GM21390 (cell line): ENCODE measurements at regions not wholly inside any gene's neighbourhood (a gene's known extent, or its start where the extent isn't known, plus 50 kb on each side); places are given as distances from the start of the nearest gene placed in this dataset.
"Not testable (repeated sequence)": the region's sequence is repeated elsewhere in the genome, so short reads cannot be mapped to it uniquely, and the experiment has no call there.

Experiments used
- ATAC-seq: cut with Tn5 transposase; IDR thresholded peaks from one replicate; pipeline ENCODE4 v1.9.1; 2021; ENCODE audit not compliant: unreplicated experiment

DNA sequence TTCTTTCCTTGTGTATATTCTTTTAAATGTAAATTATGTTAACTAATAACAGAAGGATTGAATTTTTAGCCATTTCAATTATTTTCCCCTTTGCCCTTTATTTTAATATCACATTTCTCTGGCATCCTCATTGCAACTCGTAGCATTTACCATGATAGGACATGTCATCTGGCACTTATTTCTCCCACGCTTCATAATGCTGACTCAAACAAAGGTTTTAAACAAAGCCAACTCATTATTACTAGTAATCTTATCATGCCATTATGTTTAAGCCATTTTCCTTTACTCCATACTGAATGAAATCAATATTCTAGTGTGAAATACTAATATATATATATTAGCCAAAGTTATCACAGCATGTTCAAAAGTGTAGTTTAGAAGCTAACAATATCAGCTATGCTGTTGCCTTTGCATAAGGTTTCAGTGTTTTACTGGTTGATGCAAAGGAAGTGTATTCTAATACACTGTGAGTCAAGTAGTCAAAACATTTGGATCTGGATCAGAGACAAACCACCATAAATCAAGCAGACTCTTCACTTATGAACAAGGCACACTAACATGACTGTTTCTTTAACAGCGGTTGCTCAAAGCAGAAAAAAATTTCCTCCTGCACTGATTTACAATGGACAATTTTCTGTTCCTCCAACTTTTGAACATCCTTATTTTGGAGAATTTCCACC, 281.6 kb downstream of the SLC7A11 start:
- no peak for ATAC-seq

DNA sequence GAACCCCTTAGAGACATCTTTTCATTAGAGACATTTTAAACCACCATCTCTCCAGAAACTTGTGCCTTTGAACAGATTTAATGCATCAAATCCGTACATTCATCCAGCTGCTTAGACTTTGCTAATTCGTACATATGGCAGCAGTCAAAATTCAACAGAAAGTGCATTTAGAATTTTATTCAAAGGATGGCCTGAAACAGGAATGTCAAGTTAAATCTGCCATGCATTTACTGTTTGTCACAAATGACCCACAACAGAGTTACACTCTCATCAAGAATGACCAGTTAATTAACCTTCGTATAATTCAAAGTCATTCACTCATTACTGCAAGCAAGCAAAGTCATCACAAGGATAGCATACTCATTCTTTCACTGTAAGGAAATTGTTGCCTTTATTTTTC, 284.3 kb downstream of the SLC7A11 start:
- no peak for ATAC-seq

DNA sequence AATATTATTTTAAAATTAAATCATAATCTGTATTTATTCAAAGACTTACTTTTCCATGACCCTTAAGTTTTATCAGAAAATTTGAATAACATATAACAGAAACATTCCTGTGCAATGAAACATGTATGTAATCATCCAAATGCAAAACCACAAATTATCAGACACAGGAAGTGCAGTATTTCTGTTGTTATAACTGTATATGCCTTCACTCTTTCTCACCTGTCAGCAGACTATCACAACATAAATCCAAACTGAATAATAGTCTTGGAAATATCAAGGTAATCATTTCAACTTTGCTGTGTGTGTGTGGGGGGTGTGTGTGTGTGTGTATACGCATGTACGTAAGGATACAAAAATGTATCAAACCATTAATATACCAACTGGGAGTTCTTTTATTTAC, 285.9 kb downstream of the SLC7A11 start:
- no peak for ATAC-seq

DNA sequence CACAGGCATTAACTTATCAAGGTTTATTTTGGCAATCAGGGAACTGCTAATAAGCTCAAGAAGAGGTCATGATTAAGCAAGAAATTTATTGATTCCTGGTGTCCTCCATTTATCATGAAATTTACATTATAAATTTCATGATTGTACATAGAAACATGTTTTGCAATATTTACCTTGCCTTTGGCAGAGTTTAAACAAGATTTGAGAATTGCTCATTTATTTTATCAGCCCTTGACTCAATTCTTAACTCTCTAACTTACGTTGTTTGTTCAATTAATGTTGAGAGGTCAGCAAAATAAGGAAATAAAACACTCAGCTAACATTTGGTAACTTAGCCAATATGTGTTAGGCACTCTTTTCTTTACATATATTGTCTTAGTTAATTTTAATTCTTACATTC, 286.6 kb downstream of the SLC7A11 start:
- ATAC-seq = no peak

DNA sequence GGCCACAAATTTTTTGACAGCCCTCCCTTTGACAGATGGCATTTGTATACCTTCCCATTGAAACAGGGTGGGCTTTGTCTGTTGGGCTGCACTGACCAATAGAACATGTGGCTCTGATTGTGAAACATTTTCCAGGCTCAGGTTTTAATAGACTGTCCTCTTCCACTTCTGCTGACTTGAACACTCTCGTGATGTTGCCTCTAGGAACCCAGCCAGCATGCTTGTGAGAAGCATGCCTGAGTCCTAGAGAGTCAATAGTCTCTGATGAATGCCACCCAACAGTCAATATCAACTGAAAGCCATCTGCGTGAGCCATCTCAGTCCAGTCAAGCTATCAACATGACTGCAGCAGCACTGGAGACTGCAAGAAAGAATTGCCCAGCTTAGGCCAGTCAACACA, 290.0 kb downstream of the SLC7A11 start:
- no peak for ATAC-seq

DNA sequence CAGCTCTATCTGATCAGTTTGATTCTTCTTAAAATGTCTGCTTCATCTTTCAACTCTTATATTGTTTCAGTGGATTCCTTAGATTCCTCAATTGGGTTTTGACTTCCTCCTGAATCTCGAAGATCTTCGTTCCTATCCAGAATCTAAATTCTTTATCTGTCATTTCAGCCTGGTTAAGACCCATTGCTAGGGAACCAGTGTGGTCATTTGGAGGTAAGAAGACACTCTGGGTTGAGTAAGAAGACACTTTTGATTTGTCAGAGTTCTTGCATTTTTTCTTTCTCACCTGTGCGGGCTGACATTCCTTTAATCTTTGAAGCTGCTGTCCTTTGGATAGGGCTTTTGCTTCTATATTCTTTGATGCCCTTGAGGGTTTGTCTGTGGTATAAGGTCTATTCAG, 291.9 kb downstream of the SLC7A11 start:
- ATAC-seq = no peak

DNA sequence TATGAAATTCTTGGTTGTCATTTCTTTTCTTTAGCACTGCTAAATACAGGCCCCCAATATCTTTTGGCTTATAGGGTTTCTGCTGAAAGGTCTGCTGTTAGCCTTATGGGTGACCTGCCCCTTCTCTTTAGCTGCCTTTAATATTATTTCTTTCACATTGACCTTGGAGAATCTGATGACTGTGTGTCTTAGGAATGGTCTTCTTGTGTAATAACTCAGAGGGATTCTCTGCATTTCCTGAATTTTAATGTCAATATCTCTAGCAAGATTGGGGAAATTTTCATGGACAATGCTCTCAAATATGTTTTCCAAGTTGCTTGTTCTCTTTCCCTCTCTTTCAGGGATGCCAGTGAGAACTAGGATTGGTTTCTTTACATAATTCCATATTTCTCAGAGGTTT, 292.4 kb downstream of the SLC7A11 start:
- ATAC-seq = no peak

DNA sequence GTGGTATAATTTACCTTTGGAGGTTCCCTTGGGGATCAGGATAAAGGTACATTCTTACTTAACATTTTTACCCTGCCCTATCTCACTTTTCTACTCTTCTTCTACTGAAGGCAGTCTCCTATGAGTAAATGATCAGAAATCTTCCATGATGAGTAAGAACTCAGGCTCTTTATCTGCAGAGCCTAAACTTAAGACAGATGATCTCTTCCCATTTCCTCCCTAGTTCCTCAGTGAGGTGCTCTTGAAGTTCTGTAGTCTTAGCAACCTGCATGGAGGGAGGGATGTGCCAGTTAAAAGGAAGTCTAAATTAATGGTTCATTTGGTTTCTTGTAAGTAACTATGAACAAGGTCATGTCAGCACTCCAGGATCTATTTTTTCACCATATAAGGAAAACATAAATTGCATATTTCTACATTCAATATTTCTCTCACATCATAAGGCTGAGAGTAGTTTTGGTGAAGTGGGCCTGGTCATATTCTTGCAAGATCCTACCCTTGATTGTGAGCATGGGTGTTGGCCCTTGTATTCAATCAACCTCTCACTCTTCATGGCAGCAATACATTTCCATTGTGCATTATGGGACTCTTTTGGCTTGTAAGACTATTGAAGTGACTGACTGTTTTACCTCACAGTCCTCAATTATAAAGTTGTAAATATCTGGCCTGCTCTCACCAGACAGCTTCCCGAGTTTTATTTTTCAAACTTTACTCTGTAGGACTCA, 295.5 kb downstream of the SLC7A11 start:
- ATAC-seq = no peak

DNA sequence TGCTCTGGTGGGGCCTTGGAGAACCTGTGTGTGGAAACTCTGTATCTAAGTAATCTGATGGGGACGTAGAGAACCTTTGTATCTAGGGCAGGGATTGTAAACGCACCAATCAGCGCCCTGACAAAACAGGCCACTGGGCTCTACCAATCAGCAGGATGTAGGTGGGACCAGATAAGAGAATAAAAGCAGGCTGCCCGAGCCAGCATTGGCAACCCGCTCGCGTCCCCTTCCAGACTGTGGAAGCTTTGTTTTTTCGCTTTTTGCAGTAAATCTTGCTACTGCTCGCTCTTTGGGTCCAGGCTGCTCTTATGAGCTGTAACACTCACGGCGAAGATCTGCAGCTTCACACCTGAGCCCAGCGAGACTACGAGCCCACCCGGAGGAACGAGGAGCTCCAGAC, 299.3 kb downstream of the SLC7A11 start:
- ATAC-seq = not testable (repeated sequence)

DNA sequence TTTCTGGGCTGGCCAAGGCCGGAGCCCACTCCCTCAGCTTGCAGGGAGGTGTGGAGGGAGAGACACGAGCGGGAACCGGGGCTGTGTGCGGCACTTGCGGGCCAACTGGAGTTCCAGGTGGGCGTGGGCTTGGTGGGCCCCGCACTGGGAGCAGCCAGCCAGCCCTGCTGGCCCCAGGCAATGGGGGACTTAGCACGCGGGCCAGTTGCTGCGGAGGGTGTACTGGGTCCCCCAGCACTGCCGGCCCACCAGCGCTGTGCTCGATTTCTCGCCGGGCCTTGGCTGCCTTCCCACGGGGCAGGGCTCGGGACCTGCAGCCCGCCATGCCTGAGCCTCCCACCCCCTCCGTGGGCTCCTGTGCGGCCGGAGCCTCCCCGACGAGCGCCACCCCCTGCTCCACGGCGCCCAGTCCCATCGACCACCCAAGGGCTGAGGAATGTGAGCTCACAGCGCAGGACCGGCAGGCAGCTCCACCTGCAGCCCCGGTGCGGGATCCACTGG, 300.1 kb downstream of the SLC7A11 start:
- ATAC-seq = not testable (repeated sequence)

DNA sequence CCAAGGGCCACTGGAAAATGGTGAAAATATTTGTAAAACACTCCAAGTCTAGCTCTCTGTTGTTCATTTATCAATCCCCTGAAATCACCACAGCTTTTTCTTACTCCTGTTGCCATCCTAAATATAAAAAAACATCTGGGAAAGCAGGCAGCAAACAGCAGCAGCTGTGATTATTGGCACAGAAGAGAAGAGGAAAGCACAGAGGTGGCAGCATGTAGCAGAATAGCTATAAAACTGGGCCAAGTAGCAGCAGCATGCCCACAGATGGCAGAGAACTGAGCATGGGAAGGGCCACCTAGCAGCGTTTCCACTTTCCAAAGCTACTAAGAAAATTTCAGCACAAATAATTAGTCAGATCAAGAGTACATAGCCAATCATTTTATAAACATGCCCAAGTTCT, 307.2 kb downstream of the SLC7A11 start:
- ATAC-seq = no peak

DNA sequence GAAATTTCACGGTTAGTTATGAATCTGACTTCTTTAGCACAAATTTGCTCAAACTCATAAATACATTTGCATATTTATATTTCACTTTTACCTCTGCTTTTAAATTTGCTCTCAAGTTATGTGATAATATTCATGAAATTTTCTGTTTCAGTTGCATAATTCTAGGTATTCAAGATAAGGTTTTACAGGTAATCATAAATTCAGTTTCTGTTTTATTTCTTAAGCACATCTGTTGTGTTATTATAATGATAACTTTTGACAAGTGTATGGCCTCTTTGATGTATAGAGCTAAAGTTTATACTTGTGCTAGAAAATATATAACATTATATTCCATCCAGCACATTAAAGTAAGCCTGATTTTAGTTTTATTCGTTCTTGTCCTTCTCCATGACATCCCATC, 308.1 kb downstream of the SLC7A11 start:
- no peak for ATAC-seq

DNA sequence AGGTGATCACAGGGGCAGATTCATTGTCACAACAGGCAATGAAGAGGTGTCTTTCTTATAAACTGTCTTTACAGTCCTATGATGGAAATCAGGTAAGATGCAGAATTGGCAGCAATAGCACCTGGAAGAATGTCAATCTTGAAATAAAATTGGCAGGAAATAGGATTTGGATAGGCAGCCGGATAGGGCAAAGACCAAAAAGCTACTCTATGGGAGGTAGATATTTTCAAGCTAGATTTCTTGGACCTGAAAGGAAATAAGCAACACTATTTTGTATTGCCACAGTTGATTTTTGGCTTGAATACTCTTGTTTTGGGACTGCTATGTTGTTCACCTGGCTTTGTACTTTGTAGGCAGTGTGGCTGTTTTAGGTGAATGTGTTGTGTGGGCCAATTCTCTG, 314.2 kb downstream of the SLC7A11 start:
- no peak for ATAC-seq

DNA sequence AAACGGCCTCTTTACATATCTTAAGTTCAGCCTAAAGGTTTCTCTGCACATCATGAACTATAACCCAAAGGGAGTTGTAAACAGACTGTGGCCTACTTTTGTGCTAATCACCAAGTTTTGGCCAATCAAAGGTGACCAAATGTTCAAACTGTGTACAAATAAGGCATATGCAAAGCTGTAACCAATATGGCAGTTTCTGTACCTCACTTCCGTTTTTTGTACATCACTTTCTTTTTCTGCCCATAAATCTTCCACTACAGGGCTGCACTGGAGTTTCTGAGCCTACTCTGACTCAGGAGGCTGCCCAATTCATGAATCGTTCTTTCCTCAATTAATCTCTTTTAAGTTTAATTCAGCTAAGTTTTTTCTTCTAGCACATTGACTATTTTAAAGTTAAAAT, 318.7 kb downstream of the SLC7A11 start:
- ATAC-seq = no peak

DNA sequence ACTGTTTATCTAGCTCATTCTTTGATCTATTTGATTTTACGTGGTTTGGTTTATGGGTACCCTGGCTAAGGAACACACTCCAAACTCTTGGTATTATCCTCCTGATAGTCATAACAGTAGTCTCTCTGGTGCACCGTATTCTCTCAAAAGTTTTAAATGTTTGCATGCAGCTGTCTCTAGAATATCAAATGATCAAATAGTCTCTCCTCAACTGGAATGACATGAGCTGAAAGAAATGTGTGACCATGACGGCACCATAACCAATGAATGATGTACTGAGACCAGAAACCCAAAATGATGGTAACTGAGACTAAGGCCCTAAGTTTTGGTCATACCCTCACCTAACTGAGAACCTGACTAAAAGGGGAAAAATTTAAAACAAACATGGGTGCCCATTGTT, 319.4 kb downstream of the SLC7A11 start:
- ATAC-seq = no peak

DNA sequence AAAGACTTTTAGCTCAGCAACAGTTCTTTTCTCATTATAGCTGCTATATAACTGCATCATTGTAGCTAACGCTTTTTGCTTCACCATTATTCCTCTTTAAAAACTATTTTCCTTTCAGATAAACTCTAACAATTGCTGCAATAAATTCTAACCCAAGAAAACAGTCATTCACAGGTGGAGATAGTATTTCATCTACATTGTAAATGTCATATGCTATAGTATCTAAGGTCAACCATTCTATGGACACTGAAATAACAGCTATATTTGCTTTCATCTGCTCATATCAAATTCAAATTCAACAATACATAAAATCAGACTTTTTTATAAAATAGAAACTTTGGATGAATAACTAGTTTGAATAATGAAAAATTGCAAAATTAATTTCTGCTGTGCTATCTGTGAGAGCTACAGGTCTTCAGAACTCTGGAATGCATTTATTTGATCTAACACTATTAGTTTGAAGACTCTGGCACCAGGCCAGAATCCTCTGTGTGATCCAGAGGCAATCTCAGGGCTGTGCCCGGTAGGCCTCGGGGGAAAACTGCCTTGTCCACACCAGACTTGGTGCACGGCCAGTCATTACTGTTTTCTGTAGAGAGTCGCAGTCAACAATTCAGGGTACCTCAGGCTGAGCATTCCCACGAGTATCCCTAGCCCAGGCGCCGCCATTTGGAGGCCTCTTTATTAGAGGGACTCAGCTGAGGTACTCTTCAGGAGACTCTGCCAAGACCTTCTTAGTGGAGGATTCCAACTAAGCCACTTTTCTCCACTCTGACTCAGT, 332.4 kb downstream of the SLC7A11 start:
- ATAC-seq = no peak

DNA sequence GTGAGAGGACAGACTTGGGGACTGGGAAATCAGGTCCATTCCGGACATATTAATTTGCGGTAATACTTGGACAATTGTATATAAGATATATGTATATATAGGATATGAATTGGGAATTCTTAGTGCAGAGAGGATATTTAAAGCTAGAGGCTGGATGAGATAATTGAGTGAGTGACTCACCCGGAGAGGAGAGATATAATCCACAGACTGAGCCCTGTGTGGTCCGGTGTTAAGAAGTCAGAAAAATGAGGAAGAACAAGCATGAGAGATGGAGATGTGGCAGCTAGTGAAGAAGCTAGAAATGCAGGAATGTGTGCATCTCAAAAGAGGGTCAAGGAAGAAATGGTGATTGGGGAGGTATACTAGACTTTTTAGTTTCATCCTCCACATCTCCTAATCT, 336.2 kb downstream of the SLC7A11 start:
- no peak for ATAC-seq

DNA sequence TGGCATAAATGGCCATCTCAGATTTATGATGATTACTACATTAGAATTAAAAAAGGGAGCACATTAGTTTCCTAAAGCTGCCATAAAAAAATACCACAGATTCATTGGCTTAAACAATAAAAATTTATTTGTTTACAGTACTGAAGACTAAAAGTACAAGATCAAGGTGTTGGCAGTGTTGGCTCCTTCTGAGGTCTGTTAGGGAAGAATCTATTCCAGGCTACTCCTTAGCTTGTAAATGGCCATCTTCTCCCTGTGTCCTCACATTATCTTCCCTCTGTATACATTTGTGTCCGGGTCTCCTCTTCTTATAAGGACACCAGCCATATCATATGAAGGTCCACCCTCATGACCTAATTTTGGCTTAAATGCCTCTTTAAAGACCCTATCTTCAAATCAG, 341.0 kb downstream of the SLC7A11 start:
- no peak for ATAC-seq

DNA sequence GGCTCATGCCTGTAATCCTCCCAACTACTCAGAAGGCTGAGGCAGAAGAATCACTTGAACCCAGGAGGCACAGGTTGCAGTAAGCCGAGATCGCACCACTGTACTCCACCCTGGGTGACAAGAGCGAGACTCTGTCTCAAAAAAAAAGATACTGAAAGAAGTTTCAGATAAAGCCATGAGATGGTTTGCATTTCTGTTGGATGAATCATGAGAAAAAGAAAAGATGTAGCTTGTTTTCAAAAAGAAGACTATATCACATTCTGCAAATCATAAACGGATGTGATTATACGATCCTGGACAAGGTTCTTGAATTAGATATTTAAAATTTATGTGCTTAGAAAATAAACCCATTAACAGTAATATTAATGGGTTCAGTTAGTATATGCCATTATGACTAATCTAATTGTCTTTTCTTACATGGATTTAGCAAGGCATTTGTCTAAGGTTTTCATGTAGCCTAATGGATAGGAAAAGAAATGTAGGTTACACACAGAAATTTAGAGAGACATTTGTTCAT, 345.9 kb downstream of the SLC7A11 start:
- no peak for ATAC-seq

DNA sequence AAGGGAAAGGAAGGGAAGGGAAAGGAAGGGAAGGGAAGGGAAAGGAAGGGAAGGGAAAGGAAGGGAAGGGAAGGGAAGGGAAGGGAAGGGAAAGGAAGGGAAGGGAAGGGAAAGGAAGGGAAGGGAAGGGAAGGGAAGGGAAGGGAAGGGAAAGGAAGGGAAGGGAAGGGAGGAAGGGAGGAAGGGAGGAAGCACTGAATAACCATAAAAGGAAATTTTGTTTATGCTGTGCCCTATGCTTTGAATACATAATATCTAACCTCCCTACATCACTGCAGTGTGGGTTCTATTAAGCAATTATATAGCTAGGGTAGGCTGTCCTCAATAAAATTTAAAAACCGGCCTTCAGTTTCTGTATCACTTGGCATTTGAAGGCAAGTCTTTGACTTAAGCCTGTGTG, 346.6 kb downstream of the SLC7A11 start:
- not testable (repeated sequence) for ATAC-seq

DNA sequence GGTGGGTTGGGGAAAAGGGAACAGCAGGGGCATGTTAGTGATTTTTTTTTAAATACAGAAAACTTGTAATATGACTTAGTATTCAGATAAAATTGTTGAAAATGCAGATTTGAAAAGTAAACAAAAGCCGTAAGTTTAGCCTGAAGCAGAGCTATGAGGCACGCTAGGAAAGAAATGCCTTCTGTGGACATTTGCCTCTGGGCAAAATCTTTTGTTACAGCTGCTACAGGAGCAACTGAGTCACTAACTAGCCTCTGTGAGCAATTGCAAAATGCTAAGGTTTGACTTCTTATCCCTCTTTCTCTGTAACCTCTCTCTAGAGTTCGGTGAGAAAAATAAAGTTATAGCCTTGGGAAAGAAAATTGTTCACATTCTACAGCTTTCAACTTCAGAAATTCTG, 350.0 kb downstream of the SLC7A11 start:
- ATAC-seq = no peak

DNA sequence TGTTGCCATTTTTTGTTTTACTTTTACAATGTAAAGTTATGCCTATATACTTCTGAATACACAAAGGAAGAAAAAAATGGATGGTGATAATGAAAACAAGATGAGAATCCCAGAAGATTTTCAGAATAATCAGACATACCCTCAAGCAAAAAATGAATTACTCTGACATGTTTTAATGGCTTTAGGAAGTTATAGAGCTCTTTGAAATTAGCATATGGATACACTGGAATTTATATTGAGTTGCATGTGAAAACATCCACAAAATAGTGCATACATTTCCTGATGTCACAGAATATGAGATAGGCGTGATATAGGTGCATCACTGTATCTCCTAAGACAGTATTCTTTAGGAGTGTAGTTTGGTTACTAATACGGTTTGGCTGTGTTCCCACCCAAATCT, 351.3 kb downstream of the SLC7A11 start:
- no peak for ATAC-seq
